ENCODE measurements at regions not wholly inside any gene's neighbourhood (a gene's known extent, or its start where the extent isn't known, plus 50 kb on each side); places are given as distances from the start of the nearest gene placed in this dataset.
"Not testable (repeated sequence)": the region's sequence is repeated elsewhere in the genome, so short reads cannot be mapped to it uniquely, and the experiment has no call there.

DNA sequence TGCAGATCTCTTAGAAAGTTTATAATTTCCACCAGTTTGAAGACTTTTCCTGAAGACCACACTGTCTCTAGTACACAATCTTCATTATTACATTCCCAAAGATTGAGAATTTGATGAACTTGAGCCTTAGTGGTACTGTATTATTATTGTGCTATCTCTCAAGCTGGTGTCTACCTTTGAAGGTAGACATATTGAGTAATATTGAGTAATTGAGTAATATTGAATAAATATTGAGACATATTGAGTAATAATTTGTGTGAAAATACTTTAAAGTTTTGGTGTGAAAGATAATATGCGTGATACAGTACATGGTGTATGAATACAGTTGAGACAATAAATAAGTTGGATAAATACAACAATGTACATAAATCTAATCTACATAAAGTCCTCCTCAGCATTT is 613.1 kb upstream of the ADGRL2 start:
- Mint-ChIP-seq H3K9me3 (no peaks in the 10 kb centered on the region; the same call in 1 of the 2 replicates), H3K27ac (no peak overlapping the region), H3K4me3 (no peak overlapping the region), H3K36me3 (ENCODE audit: low read depth) (no peaks in the 10 kb centered on the region), H3K27me3 (ENCODE audit: insufficient read depth) (peaks cover 9% of the 10 kb centered on the region; the same call in 1 of the 2 replicates), H3K4me1 (ENCODE audit: low read depth) (no peaks in the 10 kb centered on the region; the same call in 1 of the 2 replicates)
- DNase-seq = no peak
- TF ChIP-seq, protein P1, sequence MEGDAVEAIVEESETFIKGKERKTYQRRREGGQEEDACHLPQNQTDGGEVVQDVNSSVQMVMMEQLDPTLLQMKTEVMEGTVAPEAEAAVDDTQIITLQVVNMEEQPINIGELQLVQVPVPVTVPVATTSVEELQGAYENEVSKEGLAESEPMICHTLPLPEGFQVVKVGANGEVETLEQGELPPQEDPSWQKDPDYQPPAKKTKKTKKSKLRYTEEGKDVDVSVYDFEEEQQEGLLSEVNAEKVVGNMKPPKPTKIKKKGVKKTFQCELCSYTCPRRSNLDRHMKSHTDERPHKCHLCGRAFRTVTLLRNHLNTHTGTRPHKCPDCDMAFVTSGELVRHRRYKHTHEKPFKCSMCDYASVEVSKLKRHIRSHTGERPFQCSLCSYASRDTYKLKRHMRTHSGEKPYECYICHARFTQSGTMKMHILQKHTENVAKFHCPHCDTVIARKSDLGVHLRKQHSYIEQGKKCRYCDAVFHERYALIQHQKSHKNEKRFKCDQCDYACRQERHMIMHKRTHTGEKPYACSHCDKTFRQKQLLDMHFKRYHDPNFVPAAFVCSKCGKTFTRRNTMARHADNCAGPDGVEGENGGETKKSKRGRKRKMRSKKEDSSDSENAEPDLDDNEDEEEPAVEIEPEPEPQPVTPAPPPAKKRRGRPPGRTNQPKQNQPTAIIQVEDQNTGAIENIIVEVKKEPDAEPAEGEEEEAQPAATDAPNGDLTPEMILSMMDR (IDR thresholded peaks at IDR 0.05) = no peak

DNA sequence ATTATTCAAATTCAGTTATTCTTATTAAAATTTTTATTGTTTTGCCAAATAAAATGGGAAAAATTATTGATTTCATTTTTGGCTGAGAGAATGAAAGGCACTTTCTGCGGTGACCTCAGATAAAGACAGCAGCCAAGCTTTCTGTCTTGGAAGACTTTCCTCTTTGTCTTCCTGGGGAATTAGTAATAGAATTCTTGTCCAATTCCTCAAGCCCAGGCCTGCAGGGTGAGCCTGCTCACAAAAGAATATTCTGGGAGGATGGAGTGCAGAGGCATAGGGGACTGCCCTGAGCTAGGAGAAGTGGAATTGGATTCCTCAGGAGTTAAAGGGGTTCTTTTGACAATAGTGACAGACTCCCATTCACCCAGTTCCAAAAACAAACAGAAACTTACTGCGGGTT is 614.5 kb upstream of the ADGRL2 start:
- H3K4me1 Mint-ChIP-seq (ENCODE audit: low read depth) = no peaks in the 10 kb centered on the region; the same call in 1 of the 2 replicates

DNA sequence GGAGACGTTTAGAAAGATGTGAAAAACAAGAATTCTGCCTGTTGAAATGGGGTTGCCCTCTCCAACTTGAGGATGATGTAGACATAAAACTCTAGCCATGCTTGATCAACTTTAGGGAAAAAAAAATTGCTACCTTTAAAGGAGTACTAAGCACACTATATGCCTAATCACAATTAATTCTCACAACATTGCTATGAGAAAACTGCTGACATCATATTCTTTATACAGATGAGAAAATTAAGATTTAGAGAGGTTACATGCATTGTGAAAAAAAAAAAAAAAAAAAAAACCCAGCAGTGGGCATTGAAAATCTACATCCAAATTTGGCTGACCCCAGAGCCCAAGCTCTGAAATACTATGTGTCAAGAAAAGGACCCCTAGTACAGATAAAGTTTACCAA is 617.2 kb upstream of the ADGRL2 start:
- Mint-ChIP-seq H3K36me3 (ENCODE audit: low read depth) (no peaks in the 10 kb centered on the region; the same call in 1 of the 2 replicates), H3K27me3 (ENCODE audit: insufficient read depth) (peaks cover 9% of the 10 kb centered on the region; the same call in 1 of the 2 replicates), H3K9me3 (no peaks in the 10 kb centered on the region; the same call in 1 of the 2 replicates), H3K4me3 (no peak overlapping the region), H3K4me1 (ENCODE audit: low read depth) (peaks cover 12% of the 10 kb centered on the region), H3K27ac (no peak overlapping the region)
- TF ChIP-seq, protein P1 (IDR thresholded peaks at IDR 0.05) = no peak
- no peak for DNase-seq

More for the DNA sequence above, 614.5 kb upstream of the ADGRL2 start:
- Mint-ChIP-seq H3K9me3 (no peaks in the 10 kb centered on the region; the same call in 1 of the 2 replicates), H3K27ac (no peak overlapping the region), H3K36me3 (ENCODE audit: low read depth) (no peaks in the 10 kb centered on the region; the same call in 1 of the 2 replicates), H3K4me3 (no peak overlapping the region), H3K27me3 (ENCODE audit: insufficient read depth) (peaks cover 9% of the 10 kb centered on the region; the same call in 1 of the 2 replicates)
- no peak for DNase-seq
- TF ChIP-seq, protein P1 (IDR thresholded peaks at IDR 0.05) = no peak

DNA sequence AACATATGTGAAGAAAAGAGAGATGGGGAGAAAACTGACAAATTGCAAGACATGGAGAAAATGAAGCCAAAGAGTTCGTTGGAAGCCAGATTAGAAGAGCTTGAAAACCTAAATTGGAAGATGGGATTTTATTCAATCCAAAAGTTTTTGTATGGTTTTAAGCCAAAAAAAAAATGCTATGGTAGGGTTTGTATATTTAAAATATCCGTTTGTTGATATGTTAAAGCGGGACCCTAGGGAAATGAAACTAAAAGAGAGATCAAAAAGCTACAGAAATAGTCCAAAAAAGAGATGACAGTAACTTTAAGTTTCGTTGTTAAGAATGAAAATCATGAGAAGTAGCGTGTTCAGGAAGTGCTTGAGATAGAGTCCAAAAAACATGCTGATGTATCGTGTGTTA is 617.7 kb upstream of the ADGRL2 start:
- no peak overlapping the region for H3K27ac Mint-ChIP-seq
- no peak overlapping the region for H3K4me3 Mint-ChIP-seq
- no peak for DNase-seq
- H3K4me1 Mint-ChIP-seq (ENCODE audit: low read depth) = peaks cover 12% of the 10 kb centered on the region
- TF ChIP-seq, protein P1 (IDR thresholded peaks at IDR 0.05) = no peak
- no peaks in the 10 kb centered on the region; the same call in 1 of the 2 replicates for H3K36me3 Mint-ChIP-seq (ENCODE audit: low read depth)
- peaks cover 9% of the 10 kb centered on the region; the same call in 1 of the 2 replicates for H3K27me3 Mint-ChIP-seq (ENCODE audit: insufficient read depth)
- H3K9me3 Mint-ChIP-seq = no peaks in the 10 kb centered on the region; the same call in 1 of the 2 replicates

DNA sequence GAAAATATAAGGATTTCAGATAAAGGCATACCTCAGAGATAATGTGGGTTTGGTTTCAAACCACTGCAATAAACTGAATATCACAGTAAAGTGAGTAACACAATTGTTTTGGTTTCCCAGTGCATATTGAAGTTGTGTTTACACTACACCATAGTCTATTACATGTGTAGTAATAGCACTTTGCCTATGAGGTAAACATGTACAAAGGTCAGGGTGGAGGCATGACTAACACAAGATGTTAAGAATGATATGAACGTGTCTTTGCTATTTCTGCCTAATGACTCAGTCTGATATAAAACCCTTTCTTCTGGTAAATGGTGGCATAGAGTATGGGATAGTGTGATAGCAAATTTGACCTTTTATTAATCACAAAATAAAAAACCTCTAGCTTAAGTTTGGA is 621.5 kb upstream of the ADGRL2 start:
- Mint-ChIP-seq H3K9me3 (no peaks in the 10 kb centered on the region), H3K36me3 (ENCODE audit: low read depth) (no peaks in the 10 kb centered on the region; the same call in 1 of the 2 replicates), H3K4me1 (ENCODE audit: low read depth) (peaks cover 25% of the 10 kb centered on the region), H3K27ac (peak overlapping the region; percentile 9; the same call in 1 of the 2 replicates), H3K4me3 (no peak overlapping the region), H3K27me3 (ENCODE audit: insufficient read depth) (peaks cover 6% of the 10 kb centered on the region; the same call in 1 of the 2 replicates)
- DNase-seq = peak; percentile 96
- TF ChIP-seq, protein P1 (IDR thresholded peaks at IDR 0.05) = no peak

DNA sequence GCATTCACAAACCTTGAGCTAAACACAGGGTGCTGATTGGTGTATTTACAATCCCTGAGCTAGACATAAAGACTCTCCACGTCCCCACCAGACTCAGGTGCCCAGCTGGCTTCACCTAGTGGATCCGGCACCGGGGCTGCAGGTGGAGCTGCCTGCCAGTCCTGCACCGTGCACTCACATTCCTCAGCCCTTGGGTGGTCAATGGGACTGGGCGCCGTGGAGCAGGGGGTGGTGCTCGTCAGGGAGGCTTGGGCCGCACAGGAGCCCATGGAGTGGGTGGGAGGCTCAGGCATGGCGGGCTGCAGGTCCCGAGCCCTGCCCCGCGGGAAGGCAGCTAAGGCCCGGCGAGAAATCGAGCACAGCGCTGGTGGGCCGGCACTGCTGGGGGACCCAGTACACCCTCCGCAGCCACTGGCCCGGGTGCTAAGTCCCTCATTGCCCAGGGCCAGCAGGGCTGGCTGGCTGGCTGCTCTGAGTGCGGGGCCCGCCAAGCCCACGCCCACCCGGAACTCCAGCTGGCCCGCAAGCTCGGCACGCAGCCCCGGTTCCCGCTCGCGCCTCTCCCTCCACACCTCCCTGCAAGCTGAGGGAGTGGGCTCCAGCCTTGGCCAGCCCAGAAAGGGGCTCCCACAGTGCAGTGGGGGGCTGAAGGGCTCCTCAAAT is 622.2 kb upstream of the ADGRL2 start:
- H3K27me3 Mint-ChIP-seq (ENCODE audit: insufficient read depth); H3K9me3 Mint-ChIP-seq; H3K36me3 Mint-ChIP-seq (ENCODE audit: low read depth); H3K27ac Mint-ChIP-seq; H3K4me3 Mint-ChIP-seq; DNase-seq: not testable (repeated sequence)
- H3K4me1 Mint-ChIP-seq (ENCODE audit: low read depth) = peaks cover 31% of the 10 kb centered on the region

All from HFFc6 (cell line).